Natural killer cell (primary cell): ENCODE measurements at regions not wholly inside any gene's neighbourhood (a gene's known extent, or its start where the extent isn't known, plus 50 kb on each side); places are given as distances from the start of the nearest gene placed in this dataset.
A peak's percentile ranks its signal among the peaks of the same experiment; 100 is the strongest.

Source experiments
- ATAC-seq, 3 donors: fragments of 150-1000 bp in 2 of 3; fragments of 200-7000 bp in 1 of 3; cut with Tn5 transposase; 1 replicate in 1 of 3; 2 replicates in 2 of 3; pipeline ENCODE4 v1.10.0; 2021; ENCODE audit warnings: mild to moderate bottlenecking in 2 of 3, moderate library complexity in 2 of 3
- DNase-seq, 2 donors: peaks; one replicate each; pipeline versions ENCODE4 v3.0.0 to v3.0.0-alpha.2; 2013 to 2021; ENCODE audit warnings: mixed read lengths in 1 of 2
- H3K27ac ChIP-seq: one replicate; pipeline ENCODE4 v1.5.1; 2013; ENCODE audit warnings: mild to moderate bottlenecking, low read length
- H3K27me3 ChIP-seq: one replicate; pipeline ENCODE4 v1.6.1; 2013; ENCODE audit warnings: low read length; ENCODE audit not compliant: control insufficient read depth, insufficient read depth
- H3K36me3 ChIP-seq: one replicate; pipeline ENCODE4 v1.6.1; 2013; ENCODE audit warnings: low read length; ENCODE audit not compliant: control insufficient read depth, insufficient read depth
- H3K4me1 ChIP-seq: one replicate; pipeline ENCODE4 v1.6.1; 2013; ENCODE audit warnings: low read length; ENCODE audit not compliant: control insufficient read depth, insufficient read depth
- H3K4me3 ChIP-seq: one replicate; pipeline ENCODE4 v1.5.1; 2013; ENCODE audit warnings: low read length
- H3K9me3 ChIP-seq: one replicate; pipeline ENCODE4 v1.6.1; 2013; ENCODE audit warnings: low read length; ENCODE audit not compliant: control insufficient read depth, insufficient read depth
- H3K27ac Mint-ChIP-seq, 2 donors: one replicate each; pipeline ENCODE4 v1.8.0; 2022; ENCODE audit warnings: mild to moderate bottlenecking in 2 of 2, mixed read lengths in 2 of 2, moderate library complexity in 1 of 2
- H3K27me3 Mint-ChIP-seq, 2 donors: one replicate each; pipeline ENCODE4 v1.8.0; 2022; ENCODE audit warnings: low read depth in 2 of 2, mixed read lengths in 2 of 2
- H3K36me3 Mint-ChIP-seq: one replicate; pipeline ENCODE4 v1.8.0; 2022; ENCODE audit warnings: mixed read lengths
- H3K4me1 Mint-ChIP-seq, 2 donors: one replicate each; pipeline ENCODE4 v1.8.0; 2022; ENCODE audit warnings: mixed read lengths in 2 of 2
- H3K4me3 Mint-ChIP-seq: one replicate; pipeline ENCODE4 v1.8.0; 2022; ENCODE audit warnings: mild to moderate bottlenecking, moderate library complexity, mixed read lengths
- H3K9me3 Mint-ChIP-seq, 2 donors: one replicate each; pipeline ENCODE4 v1.8.0; 2022; ENCODE audit warnings: mixed read lengths in 2 of 2
- WGBS: methylation state at CpG from one replicate; pipeline ENCODE4 v1.1.7; 2013; ENCODE audit warnings: missing lambda C conversion rate; ENCODE audit not compliant: insufficient coverage; 5-methylcytosine and 5-hydroxymethylcytosine counted together
- intact Hi-C: fragments of 100-400 bp; cut with micrococcal nuclease; formaldehyde crosslinking; loops from one replicate; pipeline ENCODE4 v1.14.2; 2022
- TF ChIP-seq, protein P1 (sequence below): fragments of 200-600 bp; IDR thresholded peaks from one replicate; pipeline ENCODE4 v1.8.0; 2022; ENCODE audit warnings: antibody characterized with exemption

DNA sequence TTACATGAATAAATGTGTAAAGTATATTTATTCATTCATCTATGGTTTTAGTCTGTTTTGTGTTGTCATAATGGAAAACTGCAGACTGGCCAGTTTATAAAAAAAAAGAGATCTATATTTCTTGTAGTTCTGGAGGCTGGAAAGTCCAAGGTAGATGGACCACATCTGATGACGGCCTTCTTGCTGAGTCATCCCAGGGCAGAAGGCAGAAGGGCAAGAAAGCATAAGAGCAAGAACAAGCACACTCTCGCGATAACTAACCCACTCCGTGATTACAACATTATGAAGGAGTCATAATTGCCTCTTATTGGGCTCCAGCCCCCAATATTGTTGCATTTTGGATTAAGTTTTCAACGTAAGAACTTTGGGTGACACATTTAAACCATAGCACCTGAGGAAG is 180.4 kb upstream of the DAB2 start:
- peaks cover 0 to 4% of the 10 kb centered on the region in 2 donors for H3K4me1 Mint-ChIP-seq
- no peak for DNase-seq
- intact Hi-C loops = no loop called here
- no peak for ATAC-seq
- H3K4me3 Mint-ChIP-seq = no peak overlapping the region
- no peak overlapping the region for H3K4me3 ChIP-seq
- 87% methylated on average over 5 of the region's 5 CpGs for WGBS
- H3K36me3 Mint-ChIP-seq = no peaks in the 10 kb centered on the region
- no peak overlapping the region for H3K27ac Mint-ChIP-seq
- no peaks in the 10 kb centered on the region for H3K36me3 ChIP-seq
- H3K27me3 ChIP-seq = no peaks in the 10 kb centered on the region
- H3K9me3 Mint-ChIP-seq = no peaks in the 10 kb centered on the region
- no peaks in the 10 kb centered on the region for H3K9me3 ChIP-seq
- TF ChIP-seq, protein P1, sequence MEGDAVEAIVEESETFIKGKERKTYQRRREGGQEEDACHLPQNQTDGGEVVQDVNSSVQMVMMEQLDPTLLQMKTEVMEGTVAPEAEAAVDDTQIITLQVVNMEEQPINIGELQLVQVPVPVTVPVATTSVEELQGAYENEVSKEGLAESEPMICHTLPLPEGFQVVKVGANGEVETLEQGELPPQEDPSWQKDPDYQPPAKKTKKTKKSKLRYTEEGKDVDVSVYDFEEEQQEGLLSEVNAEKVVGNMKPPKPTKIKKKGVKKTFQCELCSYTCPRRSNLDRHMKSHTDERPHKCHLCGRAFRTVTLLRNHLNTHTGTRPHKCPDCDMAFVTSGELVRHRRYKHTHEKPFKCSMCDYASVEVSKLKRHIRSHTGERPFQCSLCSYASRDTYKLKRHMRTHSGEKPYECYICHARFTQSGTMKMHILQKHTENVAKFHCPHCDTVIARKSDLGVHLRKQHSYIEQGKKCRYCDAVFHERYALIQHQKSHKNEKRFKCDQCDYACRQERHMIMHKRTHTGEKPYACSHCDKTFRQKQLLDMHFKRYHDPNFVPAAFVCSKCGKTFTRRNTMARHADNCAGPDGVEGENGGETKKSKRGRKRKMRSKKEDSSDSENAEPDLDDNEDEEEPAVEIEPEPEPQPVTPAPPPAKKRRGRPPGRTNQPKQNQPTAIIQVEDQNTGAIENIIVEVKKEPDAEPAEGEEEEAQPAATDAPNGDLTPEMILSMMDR = no peak
- H3K4me1 ChIP-seq = no peaks in the 10 kb centered on the region
- no peak overlapping the region for H3K27ac ChIP-seq
- H3K27me3 Mint-ChIP-seq = peaks cover 0 to 18% of the 10 kb centered on the region in 2 donors

DNA sequence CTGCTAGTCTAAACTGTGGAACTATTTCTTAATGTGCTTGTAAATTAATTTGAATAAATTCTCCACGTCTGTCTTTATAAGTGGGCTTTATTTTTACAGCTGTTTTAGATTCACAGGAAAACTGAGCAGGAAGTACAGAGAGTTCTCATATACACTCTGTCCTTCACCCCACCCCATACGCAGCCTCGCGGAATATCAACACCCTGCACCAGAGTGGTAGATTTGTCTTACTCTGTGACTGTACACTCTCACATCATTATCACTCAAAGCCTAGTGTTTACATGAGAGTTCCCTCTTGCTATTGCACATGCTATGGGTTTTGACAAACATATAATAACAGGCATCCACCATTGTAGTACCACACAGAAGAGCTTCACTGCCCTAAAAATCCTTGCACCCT is 179.7 kb upstream of the DAB2 start:
- no peak overlapping the region for H3K27ac ChIP-seq
- Mint-ChIP-seq H3K27ac (no peak overlapping the region), H3K4me1 (peaks cover 0 to 4% of the 10 kb centered on the region in 2 donors), H3K36me3 (no peaks in the 10 kb centered on the region), H3K4me3 (no peak overlapping the region), H3K27me3 (peaks cover 0 to 14% of the 10 kb centered on the region in 2 donors), H3K9me3 (no peaks in the 10 kb centered on the region)
- WGBS = 72% methylated on average over 3 of the region's 4 CpGs
- intact Hi-C loops = no loop called here
- TF ChIP-seq, protein P1 = no peak
- no peaks in the 10 kb centered on the region for H3K4me1 ChIP-seq
- H3K9me3 ChIP-seq = no peaks in the 10 kb centered on the region
- ATAC-seq (no peak), DNase-seq (no peak)
- no peak overlapping the region for H3K4me3 ChIP-seq
- no peaks in the 10 kb centered on the region for H3K27me3 ChIP-seq
- H3K36me3 ChIP-seq = no peaks in the 10 kb centered on the region

DNA sequence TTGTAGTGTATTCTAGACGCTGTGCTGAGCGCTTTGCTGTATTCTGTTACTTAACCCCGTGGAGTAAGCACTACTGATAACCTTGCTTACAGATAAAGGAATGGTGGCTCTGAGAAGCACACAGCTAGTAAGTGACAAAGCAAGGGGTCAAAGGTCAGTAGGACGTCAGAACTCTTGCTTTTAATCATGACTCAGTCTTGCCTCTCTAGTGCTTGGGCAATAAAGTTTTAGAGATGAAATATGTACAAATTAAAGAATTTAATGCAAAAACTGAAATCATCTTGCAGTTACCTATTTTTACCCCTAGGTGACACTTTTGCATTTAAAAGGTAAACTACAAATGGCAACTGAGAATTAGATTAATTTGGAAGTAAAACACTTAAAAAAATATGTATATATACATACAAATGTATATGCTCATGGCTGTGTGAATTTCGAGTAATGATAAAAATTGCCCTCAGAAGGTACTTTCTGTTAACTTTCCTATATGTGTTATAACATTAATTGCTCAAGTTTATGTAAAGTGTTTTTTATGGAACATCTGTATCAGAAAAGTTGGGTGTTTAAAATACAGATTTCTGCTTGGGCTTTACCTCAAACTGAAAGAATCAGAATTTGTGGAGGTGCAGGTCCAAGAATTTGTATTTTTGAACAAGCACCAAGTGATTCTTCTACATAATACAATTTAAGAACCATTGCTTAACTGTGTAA is 175.1 kb upstream of the DAB2 start:
- DNase-seq (peak in 1 of 2 donors; percentile 18), ATAC-seq (no peak)
- WGBS = 60% methylated on average over 4 of the region's 5 CpGs
- no peak overlapping the region for H3K4me3 Mint-ChIP-seq
- Histone ChIP-seq H3K9me3 (no peaks in the 10 kb centered on the region), H3K4me1 (no peaks in the 10 kb centered on the region), H3K4me3 (no peak overlapping the region), H3K27ac (no peak overlapping the region), H3K36me3 (no peaks in the 10 kb centered on the region), H3K27me3 (no peaks in the 10 kb centered on the region)
- TF ChIP-seq, protein P1 = peak; percentile 65
- no peaks in the 10 kb centered on the region for H3K9me3 Mint-ChIP-seq
- no peaks in the 10 kb centered on the region for H3K36me3 Mint-ChIP-seq
- H3K27ac Mint-ChIP-seq = no peak overlapping the region
- H3K27me3 Mint-ChIP-seq = peaks cover 31 to 34% of the 10 kb centered on the region in 2 donors
- intact Hi-C loops = no loop called here
- H3K4me1 Mint-ChIP-seq = peaks cover 0 to 4% of the 10 kb centered on the region in 2 donors
